Ishikawa (cell line): ENCODE measurements at regions not wholly inside any gene's neighbourhood (a gene's known extent, or its start where the extent isn't known, plus 50 kb on each side); places are given as distances from the start of the nearest gene placed in this dataset.

Experiments
- CEBPB ChIP-seq: IDR thresholded peaks from 2 replicates; pipeline ENCODE4 v1.6.1; 2012
- CREB1 ChIP-seq: IDR thresholded peaks from 2 replicates; pipeline ENCODE4 v1.6.1; 2012; ENCODE audit warnings: low read depth
- EGR1 ChIP-seq: IDR thresholded peaks from 2 replicates; pipeline ENCODE4 v1.6.1; 2012
- EP300 ChIP-seq: IDR thresholded peaks from 2 replicates; pipeline ENCODE4 v1.6.1; 2012; ENCODE audit warnings: borderline replicate concordance
- FOXM1 ChIP-seq: IDR thresholded peaks from 2 replicates; pipeline ENCODE4 v1.6.1; 2012; ENCODE audit warnings: low read depth, borderline replicate concordance
- MAX ChIP-seq: IDR thresholded peaks from 2 replicates; pipeline ENCODE4 v1.6.1; 2012
- NFIC ChIP-seq: IDR thresholded peaks from 2 replicates; pipeline ENCODE4 v1.6.1; 2012
- RAD21 ChIP-seq: IDR thresholded peaks from 2 replicates; pipeline ENCODE4 v1.6.1; 2012; ENCODE audit warnings: low read depth
- TAF1 ChIP-seq: IDR thresholded peaks from 2 replicates; pipeline ENCODE4 v1.6.1; 2012; ENCODE audit warnings: low read depth, mild to moderate bottlenecking
- TCF12 ChIP-seq: IDR thresholded peaks from 2 replicates; pipeline ENCODE4 v1.6.1; 2012; ENCODE audit warnings: low read depth
- TEAD4 ChIP-seq: IDR thresholded peaks from 2 replicates; pipeline ENCODE4 v1.6.1; 2012
- USF1 ChIP-seq: IDR thresholded peaks from 2 replicates; pipeline ENCODE4 v1.6.1; 2012
- YY1 ChIP-seq: IDR thresholded peaks from 2 replicates; pipeline ENCODE4 v1.6.1; 2012; ENCODE audit warnings: low read depth
- ZBTB7A ChIP-seq: IDR thresholded peaks from 2 replicates; pipeline ENCODE4 v1.6.1; 2012; ENCODE audit warnings: low read depth
- TF ChIP-seq, protein P1 (sequence below): IDR thresholded peaks from 2 replicates; pipeline ENCODE4 v1.6.1; 2012; ENCODE audit warnings: low read depth, mild to moderate bottlenecking

DNA sequence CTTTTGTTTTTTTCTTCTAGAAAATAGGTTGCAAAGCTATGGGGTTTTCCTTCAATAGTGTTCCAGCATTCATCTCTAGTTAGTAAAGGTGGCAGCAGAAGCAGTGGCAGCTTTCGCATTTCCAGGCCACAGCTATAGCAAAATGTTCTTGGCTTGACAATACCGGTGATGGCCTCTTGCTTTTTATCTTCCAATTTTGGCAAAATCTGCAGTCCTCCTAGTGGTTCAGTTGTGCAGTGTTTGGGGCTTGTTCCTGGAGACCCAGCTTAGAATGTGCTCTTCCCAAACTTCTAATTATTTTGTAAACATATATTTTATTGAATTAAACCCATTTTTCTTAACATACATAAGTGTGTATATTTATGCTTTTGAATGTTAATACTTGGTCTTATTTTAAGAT is 370.6 kb upstream of the MAN1A1 start:
- TF ChIP-seq FOXM1 (no peak), TCF12 (no peak), ZBTB7A (no peak), CREB1 (no peak), EP300 (no peak), CEBPB (no peak)
- TF ChIP-seq, protein P1, sequence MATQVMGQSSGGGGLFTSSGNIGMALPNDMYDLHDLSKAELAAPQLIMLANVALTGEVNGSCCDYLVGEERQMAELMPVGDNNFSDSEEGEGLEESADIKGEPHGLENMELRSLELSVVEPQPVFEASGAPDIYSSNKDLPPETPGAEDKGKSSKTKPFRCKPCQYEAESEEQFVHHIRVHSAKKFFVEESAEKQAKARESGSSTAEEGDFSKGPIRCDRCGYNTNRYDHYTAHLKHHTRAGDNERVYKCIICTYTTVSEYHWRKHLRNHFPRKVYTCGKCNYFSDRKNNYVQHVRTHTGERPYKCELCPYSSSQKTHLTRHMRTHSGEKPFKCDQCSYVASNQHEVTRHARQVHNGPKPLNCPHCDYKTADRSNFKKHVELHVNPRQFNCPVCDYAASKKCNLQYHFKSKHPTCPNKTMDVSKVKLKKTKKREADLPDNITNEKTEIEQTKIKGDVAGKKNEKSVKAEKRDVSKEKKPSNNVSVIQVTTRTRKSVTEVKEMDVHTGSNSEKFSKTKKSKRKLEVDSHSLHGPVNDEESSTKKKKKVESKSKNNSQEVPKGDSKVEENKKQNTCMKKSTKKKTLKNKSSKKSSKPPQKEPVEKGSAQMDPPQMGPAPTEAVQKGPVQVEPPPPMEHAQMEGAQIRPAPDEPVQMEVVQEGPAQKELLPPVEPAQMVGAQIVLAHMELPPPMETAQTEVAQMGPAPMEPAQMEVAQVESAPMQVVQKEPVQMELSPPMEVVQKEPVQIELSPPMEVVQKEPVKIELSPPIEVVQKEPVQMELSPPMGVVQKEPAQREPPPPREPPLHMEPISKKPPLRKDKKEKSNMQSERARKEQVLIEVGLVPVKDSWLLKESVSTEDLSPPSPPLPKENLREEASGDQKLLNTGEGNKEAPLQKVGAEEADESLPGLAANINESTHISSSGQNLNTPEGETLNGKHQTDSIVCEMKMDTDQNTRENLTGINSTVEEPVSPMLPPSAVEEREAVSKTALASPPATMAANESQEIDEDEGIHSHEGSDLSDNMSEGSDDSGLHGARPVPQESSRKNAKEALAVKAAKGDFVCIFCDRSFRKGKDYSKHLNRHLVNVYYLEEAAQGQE: no peak

- TF ChIP-seq TEAD4: no peak
- TF ChIP-seq TCF12: no peak
- TF ChIP-seq EGR1: no peak
- no peak for TF ChIP-seq FOXM1
- TF ChIP-seq EP300: no peak
- no peak for TF ChIP-seq NFIC
- TF ChIP-seq USF1: no peak
- TF ChIP-seq, protein P1: no peak
- no peak for TF ChIP-seq RAD21
- no peak for TF ChIP-seq CREB1
- TF ChIP-seq CEBPB: no peak
- no peak for TF ChIP-seq MAX
- no peak for TF ChIP-seq ZBTB7A
- TF ChIP-seq YY1: no peak
- no peak for TF ChIP-seq TAF1
Observed at GRCh38 chr6:119717942-119718341, 368.4 kb upstream of the MAN1A1 start.

GRCh38 chr6:119716668-119717270 is 367.2 kb upstream of the MAN1A1 start:
- TF ChIP-seq TAF1 (no peak), NFIC (no peak), TCF12 (no peak), FOXM1 (no peak), CEBPB (no peak), MAX (no peak), TEAD4 (no peak), CREB1 (no peak), EP300 (no peak), EGR1 (no peak), RAD21 (no peak), ZBTB7A (no peak), USF1 (no peak), YY1 (no peak)
- TF ChIP-seq, protein P1: no peak

- TF ChIP-seq YY1 (no peak), TAF1 (no peak), ZBTB7A (no peak), NFIC (no peak), FOXM1 (no peak), USF1 (no peak), CEBPB (no peak), TCF12 (no peak), RAD21 (no peak), MAX (no peak), CREB1 (no peak), EP300 (no peak), TEAD4 (no peak), EGR1 (no peak)
- TF ChIP-seq, protein P1: no peak
Observed at GRCh38 chr6:119713903-119714302, 364.3 kb upstream of the MAN1A1 start.
